ENCODE measurements at regions not wholly inside any gene's neighbourhood (a gene's known extent, or its start where the extent isn't known, plus 50 kb on each side); places are given as distances from the start of the nearest gene placed in this dataset.

GRCh38 chr5:34503379-34504253 is 152.5 kb upstream of the RAI14 start:
- TF ChIP-seq GATA2 (IDR thresholded peaks at IDR 0.05; ENCODE audit: low read depth, low read length) (no peak), GATA3 (IDR thresholded peaks at IDR 0.05; ENCODE audit: low read depth, low read length) (no peak)

All from SH-SY5Y (cell line).